Posterior vena cava (tissue), 2 donors: ENCODE measurements at regions not wholly inside any gene's neighbourhood (a gene's known extent, or its start where the extent isn't known, plus 50 kb on each side); places are given as distances from the start of the nearest gene placed in this dataset.

Experiments used
- DNase-seq: peaks from one replicate; pipeline ENCODE4 v3.0.0-alpha.2; 2020; ENCODE audit warnings: low spot score
- intact Hi-C, 2 donors: fragments of 100-400 bp; cut with DNase I; formaldehyde crosslinking; loops; one replicate each; pipeline versions ENCODE4 v1.14.1 to v1.14.2; 2022 to 2023
- donor health status: DM: yes; HTN: yes; CAD: no.
- donor health status: DM: yes; HTN: yes; CAD: no.

DNA sequence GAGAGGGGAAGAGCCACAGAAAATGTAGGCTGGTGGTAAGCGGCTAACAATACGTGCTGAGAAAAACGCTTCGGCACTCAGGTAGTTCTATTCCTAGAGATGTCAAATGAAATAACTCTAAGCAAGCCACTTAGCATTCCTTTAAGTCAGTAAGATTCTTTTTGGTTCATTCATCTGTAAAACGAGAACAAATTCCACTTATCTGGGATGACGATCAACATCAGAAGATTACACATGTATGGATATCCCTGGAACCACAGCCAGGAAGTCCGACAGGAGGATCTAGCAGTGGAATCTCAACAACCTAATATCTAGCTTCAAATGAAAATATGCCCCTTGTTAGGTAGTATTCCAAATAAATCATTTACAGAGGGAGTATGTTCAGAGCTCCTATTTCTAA is 74.6 kb upstream of the CDKN3 start:
- intact Hi-C loops = no loop called here
- no peak for DNase-seq

DNA sequence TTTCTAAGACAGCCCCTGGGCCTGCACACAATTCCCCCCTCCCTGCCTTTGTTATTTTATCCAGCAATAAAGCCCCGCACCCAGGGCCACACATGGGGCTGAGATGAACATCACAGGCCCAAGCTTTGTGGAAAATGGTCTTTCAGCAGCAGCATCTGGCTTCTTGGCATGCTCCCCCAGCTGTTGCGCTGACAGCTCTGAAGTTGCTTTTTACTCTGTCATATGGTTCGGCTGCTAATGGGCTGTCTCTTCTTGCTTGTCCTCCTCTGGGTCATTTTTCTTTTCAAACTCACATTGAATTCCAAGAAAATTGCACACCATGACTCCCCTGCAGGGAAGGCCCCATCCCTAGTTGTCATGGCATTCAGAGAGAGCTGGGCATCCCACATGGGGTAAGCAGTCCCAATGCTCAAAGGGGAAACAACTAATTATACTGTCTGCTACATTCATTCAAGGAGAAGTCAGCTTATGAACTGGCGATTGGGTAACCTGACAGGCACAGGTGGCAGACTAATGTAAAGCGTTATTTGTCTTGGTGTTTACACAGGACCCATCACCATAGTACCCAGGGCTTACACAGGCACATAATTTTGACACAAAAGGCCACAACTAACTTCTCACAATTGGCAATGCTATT is 74.0 kb upstream of the CDKN3 start:
- intact Hi-C loops = no loop called here

DNA sequence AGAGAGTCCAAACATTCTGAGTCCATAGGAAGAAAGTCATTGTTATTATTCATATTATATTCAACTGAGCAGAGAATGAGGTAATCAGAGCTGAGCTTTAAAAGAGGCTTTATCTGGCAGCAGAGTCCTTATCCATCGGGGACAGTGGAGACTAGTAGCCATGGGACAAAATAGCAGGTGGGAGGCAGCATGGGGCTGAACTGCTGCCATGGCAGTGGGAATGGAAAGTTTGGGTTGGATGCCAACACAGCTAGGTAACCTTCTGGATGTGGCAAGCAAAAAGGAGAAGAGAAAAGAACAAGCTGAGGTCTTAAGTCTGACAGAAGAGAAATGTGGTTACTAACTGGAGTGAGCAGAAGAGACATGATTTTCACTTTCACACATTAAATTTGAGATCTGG is 71.0 kb upstream of the CDKN3 start:
- DNase-seq = no peak
- intact Hi-C loops = loop anchor here in 1 of 2 donors (5.0 kb wide), 1 partner anchor 788 kb away; no protein-coding TSS in a partner anchor

More for the DNA sequence above, 74.0 kb upstream of the CDKN3 start:
- DNase-seq = no peak

DNA sequence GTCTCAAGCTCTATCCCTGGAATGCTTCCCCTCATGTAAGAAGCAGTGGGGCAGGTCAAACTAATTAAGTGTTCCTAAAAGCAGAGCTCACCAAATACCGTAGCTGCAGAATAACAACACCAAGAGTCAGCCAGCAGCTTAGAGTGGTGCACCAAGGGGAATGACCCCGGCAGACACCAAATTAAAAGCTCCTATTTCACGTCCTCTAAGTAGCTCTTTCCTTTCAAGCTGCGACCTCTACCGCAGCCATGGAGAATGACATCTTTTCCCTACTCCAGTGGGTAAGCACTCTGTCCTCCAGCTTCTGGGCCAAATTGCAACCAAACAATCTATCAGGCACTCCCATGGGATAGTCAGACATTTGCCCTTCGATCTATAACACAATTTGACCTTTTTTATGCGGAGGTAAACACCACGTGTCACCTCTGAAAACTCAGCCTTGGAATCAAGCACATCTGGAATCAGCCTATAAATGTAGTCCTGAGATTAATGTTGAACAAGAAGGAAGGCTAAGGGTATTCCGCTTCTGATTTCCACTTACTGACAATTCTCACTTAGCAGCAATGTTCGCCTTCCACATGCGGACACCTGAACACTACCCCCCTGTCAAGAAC is 67.6 kb upstream of the CDKN3 start:
- DNase-seq = no peak
- intact Hi-C loops = loop anchor here in 1 of 2 donors (5.0 kb wide), 1 partner anchor 792 kb away; no protein-coding TSS in a partner anchor

DNA sequence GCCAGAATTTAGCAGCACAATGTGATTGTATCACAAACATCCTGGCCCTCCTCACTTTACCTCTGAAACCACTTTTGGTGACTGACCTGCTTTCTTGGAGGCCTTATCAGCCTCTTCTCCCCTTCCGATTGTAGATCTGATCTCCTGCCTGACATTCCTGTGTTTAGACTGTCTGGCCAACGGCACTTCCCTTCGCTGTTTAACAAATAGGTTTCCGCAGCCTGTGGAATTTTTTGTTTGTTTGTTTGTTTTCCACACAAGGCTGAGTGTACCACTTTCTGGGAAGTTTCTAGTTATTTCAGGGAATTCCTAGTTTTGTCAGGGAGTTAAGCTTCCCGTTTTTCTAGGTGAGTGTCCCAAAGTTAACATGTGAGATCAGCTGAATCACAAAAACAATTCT is 65.9 kb upstream of the CDKN3 start:
- intact Hi-C loops = no loop called here
- DNase-seq = no peak

DNA sequence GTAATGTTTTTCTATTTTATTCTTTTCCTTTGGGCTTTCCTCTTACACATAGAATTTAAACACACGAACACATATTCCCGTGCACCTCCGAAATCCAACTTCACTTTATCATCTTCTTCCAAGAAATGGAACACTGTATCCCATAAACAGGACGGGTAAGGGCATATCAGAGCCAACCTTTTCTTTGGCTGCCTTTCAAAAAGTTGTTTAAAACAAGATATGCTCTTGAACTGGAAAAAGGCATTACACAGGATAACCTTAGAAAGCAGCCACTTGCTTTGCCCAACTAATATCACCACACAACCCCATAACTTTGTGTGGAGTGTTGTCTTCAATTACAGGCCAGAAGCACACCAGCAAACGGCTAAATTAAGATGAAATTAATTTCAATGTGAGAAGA is 65.3 kb upstream of the CDKN3 start:
- intact Hi-C loops = no loop called here
- no peak for DNase-seq

DNA sequence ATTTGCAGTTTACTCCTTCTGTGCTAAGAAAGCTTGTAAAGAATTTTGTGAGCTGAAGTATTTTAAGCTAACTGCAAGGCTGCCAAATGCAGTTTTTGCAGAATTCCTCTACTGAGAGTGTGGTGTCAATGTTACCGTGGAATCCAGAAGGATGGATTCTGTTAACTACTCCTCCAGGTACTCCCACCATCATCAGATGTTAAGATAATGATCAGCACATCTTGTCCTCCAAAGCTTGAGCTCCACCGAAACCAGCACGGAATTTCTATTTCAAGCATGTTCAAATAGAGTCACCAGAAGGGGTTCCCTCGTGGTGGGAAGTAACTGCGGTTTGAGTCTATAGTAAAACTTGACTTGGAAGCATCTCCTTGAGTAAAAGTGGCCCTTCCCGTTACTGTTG is 64.3 kb upstream of the CDKN3 start:
- intact Hi-C loops = loop anchor here in 1 of 2 donors (2.0 kb wide), 1 partner anchor 36 kb away; no protein-coding TSS in a partner anchor
- no peak for DNase-seq

DNA sequence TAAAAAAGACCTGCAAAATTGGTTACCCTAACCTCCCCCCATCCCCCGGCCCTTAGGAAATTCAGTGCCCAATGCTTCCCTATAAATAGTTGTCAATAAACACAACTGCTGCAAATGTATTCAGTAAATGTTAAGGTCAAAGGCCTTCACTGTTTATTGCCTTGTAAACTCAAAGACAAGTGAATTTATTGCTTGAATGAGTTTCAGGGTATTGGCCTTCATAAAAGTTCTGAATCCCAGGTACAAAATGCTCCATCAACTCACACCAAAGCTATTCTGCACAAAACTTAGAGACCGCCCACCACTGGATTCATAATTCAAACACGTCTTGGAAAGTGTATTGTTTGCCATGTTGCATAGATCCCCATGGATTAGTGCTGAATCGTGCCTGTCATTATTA is 63.3 kb upstream of the CDKN3 start:
- intact Hi-C loops = loop anchor here in 1 of 2 donors (2.0 kb wide), 1 partner anchor 37 kb away; no protein-coding TSS in a partner anchor
- DNase-seq = no peak

DNA sequence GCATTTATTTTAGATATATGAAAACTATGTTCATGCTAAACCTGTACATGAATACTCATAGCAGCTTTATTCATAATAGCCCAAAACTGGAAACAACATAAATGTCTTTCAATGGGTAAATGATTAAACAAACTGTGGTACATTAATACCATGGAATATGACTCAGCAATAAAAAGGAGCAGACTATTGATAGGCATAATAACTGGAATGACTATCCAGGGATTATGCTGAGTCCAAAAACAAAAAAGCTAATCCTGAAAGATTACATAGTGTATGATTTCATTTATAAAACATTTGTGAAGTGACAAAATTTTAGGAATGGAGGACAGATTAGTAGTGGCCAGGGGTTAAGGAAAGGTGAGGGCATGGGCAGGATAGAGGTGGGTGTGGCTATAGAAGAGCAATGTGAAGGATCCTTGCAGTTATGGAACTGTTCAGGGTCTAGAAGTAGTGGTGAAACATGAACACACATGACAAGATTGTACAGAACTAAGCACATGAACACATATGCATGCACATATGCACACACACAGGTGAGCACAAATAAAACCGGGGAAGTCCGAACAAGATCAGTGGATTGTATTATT is 61.1 kb upstream of the CDKN3 start:
- DNase-seq = no peak
- intact Hi-C loops = no loop called here

DNA sequence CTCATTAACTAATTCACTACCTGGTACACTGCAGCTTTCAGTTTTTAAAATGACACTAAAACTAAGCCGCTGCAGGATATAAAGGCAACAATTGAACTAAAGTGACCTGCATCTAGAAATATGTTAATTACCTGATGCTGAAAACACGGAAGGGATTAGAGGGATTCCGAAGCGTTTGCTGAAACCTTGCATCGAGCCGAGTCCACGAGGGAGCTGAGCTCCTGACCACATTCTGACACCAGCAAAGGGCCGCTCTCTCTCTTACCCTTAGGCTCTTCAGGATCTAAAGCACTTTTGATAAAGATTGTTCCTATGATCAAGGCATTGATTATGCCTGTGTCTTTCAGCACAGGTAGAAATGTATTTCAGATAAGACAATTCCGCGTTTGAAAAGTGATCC is 59.5 kb upstream of the CDKN3 start:
- DNase-seq = no peak
- intact Hi-C loops = no loop called here

DNA sequence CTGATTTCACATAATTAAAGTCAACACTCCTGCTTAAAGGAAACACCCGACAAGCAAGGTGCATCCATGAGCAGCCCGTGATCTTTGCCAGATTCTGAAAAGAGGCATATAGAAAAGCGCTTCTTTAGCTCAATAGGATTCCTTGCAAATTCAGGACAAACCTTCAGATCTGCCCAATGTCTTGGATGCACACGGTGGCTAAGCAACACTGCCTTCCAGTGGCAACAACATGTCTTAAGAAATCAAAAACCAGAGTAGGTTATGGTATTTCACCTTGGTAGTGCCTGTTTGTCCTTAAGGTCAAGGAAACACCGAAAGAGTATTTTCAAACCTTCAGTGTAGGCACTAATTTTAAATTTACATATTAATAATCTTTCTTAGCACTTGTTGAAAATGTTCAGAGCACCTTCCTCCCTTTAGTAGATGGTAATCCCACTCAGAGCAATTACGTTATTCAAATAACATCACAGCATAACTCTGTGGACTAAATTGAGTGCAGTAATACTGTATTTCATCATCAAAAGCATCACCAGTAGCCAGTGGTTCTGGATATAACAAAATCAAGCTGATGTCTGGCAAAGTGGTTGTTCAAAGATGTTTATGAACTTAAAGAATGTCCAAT is 58.0 kb upstream of the CDKN3 start:
- DNase-seq = no peak
- intact Hi-C loops = no loop called here

DNA sequence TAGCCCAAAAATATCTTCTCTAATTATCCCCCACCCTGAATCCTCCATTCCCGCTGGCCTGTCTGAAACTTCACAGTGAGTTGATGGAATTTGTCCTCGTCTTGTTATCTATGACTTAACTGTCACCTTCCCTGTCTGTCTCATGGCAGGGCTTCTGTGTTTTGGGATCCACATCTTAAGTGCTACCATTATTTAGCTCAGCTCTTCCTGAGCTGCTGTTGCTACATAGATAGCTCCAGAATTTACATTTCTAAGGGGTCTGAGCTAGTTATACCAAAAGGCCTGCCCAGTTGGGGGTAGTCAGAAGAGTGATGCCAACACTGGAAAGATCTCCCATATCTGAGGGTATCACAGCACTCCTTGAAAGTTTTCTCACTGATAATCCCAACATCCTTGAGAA is 57.0 kb upstream of the CDKN3 start:
- DNase-seq = no peak
- intact Hi-C loops = loop anchor here in 1 of 2 donors (10.0 kb wide), 2 partner anchors 165 to 805 kb away; no protein-coding TSS in a partner anchor

DNA sequence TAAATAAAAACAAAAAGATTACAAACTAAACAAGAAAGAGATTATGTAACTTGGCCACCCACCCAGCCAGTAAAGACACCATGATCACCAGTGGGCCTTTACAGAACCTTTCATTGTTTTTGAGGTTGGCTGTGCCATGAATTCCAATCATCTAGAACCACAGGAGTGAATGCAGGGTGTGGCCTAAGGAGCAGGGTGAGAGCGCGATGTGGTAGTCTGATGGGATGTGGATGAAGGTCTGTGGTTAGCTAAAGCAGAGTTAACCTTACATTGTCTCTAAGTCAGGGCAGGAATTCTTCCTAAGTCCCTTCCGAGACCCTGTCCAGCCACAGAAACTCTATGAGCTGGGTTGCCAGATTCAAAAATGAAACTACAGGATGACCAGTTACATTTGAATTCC is 54.0 kb upstream of the CDKN3 start:
- intact Hi-C loops = loop anchor here in 1 of 2 donors (10.0 kb wide), 2 partner anchors 168 to 808 kb away; no protein-coding TSS in a partner anchor
- no peak for DNase-seq

DNA sequence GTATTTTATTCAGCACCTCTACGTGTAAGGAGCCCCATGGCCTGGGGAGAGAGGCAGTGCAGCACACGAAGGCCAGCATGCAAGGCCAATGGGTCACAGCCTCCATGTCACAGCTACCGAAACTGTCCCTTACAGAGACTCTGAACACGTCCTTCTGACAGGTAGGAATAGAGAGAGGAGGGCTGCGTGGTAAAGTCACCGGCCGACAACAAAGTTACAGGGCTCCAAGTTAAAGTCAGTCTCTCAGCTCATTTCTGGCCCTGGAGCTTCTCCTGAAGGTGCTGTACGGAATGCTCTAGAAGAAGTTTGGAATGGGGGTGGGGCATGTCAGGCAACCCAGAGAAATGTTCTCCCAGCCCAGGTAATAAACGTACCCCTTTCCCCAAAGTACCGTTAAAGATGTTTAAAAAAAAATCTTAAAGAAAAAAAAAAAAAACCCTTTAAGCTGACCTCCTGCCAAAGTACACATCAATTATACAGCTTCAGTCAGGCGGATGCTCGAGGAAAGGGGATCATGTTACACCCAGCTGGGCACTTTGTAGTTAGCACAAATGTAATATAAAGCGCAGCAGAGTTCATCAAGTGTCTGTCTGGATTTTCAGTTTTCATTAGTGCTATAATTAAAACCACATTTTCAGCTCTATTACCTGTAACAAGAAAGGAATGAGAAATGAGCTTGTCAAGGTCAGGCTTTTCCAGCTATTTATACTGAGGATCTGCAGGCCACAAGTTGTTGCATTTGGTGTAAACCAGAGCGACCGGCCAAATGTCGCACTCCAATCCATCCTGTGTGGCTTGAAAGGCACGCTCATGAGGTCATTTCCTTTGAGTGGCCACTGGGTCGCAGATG is 53.3 kb upstream of the CDKN3 start:
- intact Hi-C loops = loop anchor here in 1 of 2 donors (10.0 kb wide), 2 partner anchors 169 to 809 kb away; no protein-coding TSS in a partner anchor
- no peak for DNase-seq

DNA sequence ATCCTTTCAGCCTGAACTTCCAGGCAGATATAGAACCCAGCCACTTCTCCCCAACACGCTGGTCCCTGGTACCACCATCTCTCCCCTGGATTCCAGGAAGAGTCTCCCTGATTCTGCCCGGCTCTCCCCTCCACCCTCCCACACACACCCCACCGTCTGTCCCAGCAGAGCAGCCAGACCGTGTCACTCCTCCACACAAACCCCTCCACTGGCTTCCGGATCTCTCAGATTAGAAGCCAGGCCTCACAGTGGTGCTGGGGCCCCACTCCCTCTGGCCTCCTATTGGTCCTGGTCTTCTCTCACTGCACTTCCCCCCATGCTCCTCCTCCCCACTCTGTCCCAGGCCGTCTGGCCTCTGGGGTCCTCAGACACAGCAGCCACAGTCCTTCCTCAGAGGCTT is 52.4 kb upstream of the CDKN3 start:
- DNase-seq = no peak
- intact Hi-C loops = loop anchor here in 1 of 2 donors (10.0 kb wide), 2 partner anchors 170 to 810 kb away; no protein-coding TSS in a partner anchor

DNA sequence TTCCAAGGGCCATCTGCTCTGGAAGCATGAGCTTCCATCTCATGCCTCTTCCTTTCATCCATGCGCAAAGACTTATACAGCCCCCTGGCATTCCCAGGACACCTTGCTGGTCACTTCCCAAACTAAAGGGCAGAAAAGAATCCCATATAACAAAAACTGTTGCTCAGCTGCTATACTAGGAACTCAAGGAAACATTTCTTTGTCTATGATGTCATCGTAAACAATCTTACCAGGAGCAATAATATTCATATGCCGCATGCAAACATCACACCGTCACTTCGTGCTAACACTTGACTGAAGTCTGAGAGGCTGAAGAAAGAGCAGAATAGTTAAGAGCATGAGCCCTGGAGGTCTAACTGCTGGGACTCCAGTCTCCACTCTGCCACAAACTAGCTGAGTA is 50.5 kb upstream of the CDKN3 start:
- intact Hi-C loops = loop anchor here in 1 of 2 donors (10.0 kb wide), 2 partner anchors 171 to 811 kb away; no protein-coding TSS in a partner anchor
- DNase-seq = no peak
